Endothelial cell (in vitro differentiated cells): ENCODE measurements at regions not wholly inside any gene's neighbourhood (a gene's known extent, or its start where the extent isn't known, plus 50 kb on each side); places are given as distances from the start of the nearest gene placed in this dataset.

Source experiments
- DNase-seq: peaks from one replicate; pipeline ENCODE4 v3.0.0; 2021; ENCODE audit warnings: low spot score
- H3K27ac Mint-ChIP-seq: one replicate; pipeline ENCODE4 v1.8.0; 2021; ENCODE audit warnings: mixed read lengths, inconsistent platforms; ENCODE audit not compliant: unreplicated experiment
- H3K27me3 Mint-ChIP-seq: one replicate; pipeline ENCODE4 v1.8.0; 2021; ENCODE audit warnings: mild to moderate bottlenecking, moderate library complexity, mixed read lengths, inconsistent platforms; ENCODE audit not compliant: unreplicated experiment
- H3K36me3 Mint-ChIP-seq: one replicate; pipeline ENCODE4 v1.8.0; 2021; ENCODE audit warnings: mild to moderate bottlenecking, low read depth, mixed read lengths, inconsistent platforms; ENCODE audit not compliant: unreplicated experiment
- H3K4me1 Mint-ChIP-seq: one replicate; pipeline ENCODE4 v1.8.0; 2021; ENCODE audit warnings: mild to moderate bottlenecking, mixed read lengths, inconsistent platforms; ENCODE audit not compliant: unreplicated experiment
- H3K4me3 Mint-ChIP-seq: one replicate; pipeline ENCODE4 v1.8.0; 2021; ENCODE audit warnings: mild to moderate bottlenecking, mixed read lengths, inconsistent platforms; ENCODE audit not compliant: unreplicated experiment
- H3K9me3 Mint-ChIP-seq: one replicate; pipeline ENCODE4 v1.8.0; 2021; ENCODE audit warnings: mixed read lengths, inconsistent platforms; ENCODE audit not compliant: unreplicated experiment
- TF ChIP-seq, protein P1 (sequence below): fragments of 200-600 bp; sonication (generic); IDR thresholded peaks from one replicate; pipeline ENCODE4 v1.5.0; 2021; ENCODE audit warnings: antibody characterized with exemption; ENCODE audit not compliant: unreplicated experiment

DNA sequence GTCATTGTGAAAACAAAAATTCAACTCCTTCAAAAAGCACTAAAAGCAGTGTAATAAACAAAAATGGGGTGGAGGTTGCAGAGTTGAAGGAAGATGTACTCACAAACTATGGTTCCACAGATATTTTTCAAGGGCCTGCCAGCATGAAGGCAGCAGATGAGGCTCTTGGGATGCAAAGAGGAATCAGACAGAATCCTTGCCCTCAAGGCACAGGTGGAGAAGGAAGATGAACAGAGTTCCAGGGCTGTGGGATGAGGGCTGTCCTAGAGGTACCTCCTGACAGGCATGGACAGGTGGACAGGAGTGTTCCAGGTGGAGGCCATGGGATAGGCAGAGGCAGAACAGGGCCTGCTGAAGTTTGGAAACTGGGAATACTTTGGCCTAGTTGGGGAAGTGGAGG, 140.5 kb upstream of the ANKH start:
- Mint-ChIP-seq H3K36me3 (peaks cover 1% of the 10 kb centered on the region), H3K4me3 (no peak overlapping the region), H3K9me3 (no peaks in the 10 kb centered on the region), H3K4me1 (peaks cover 4% of the 10 kb centered on the region), H3K27ac (no peak overlapping the region), H3K27me3 (peaks cover 6% of the 10 kb centered on the region)
- TF ChIP-seq, protein P1, sequence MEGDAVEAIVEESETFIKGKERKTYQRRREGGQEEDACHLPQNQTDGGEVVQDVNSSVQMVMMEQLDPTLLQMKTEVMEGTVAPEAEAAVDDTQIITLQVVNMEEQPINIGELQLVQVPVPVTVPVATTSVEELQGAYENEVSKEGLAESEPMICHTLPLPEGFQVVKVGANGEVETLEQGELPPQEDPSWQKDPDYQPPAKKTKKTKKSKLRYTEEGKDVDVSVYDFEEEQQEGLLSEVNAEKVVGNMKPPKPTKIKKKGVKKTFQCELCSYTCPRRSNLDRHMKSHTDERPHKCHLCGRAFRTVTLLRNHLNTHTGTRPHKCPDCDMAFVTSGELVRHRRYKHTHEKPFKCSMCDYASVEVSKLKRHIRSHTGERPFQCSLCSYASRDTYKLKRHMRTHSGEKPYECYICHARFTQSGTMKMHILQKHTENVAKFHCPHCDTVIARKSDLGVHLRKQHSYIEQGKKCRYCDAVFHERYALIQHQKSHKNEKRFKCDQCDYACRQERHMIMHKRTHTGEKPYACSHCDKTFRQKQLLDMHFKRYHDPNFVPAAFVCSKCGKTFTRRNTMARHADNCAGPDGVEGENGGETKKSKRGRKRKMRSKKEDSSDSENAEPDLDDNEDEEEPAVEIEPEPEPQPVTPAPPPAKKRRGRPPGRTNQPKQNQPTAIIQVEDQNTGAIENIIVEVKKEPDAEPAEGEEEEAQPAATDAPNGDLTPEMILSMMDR = no peak
- no peak for DNase-seq

DNA sequence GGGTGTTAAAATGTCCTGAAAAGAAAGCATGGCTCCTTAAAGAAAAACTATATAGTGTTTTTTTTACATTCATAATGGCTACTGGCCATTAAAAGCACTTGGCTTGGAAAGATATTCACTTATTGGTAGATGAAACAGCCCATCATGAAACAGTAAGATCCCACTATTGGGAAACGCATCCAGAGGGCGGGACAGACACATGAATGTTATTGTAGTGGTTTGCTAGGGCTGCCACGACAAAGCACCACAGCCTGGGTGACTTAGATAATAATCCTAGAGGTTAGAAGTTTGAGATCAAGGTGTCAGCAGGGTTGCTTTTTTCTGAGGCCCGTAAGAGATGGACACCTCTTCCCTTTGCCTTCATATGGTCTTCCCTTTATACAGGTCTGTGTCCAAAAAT, 139.4 kb upstream of the ANKH start:
- Mint-ChIP-seq H3K27ac (no peak overlapping the region), H3K4me1 (peaks cover 4% of the 10 kb centered on the region), H3K9me3 (no peaks in the 10 kb centered on the region), H3K27me3 (peaks cover 6% of the 10 kb centered on the region), H3K36me3 (no peaks in the 10 kb centered on the region), H3K4me3 (no peak overlapping the region)
- TF ChIP-seq, protein P1 = no peak
- DNase-seq = no peak

DNA sequence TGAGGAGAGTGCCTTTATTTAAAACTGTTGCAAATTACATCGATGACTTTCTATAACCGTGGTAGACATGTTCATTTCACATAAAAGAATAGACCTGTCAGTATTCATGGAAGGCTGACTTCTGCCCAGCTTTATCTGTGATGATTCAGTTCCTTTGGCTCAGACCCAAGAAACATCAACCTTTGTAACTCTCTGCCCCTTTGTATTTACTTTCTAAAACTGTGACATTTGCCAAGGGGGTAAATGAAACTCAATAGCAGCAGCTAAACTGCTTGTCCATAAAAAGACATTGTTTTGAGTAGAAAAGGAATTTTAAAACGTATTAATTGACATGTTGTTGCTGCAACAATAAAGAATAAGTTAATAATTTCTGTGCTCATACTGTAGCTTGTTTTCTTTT, 137.8 kb upstream of the ANKH start:
- no peaks in the 10 kb centered on the region for H3K9me3 Mint-ChIP-seq
- peaks cover 6% of the 10 kb centered on the region for H3K27me3 Mint-ChIP-seq
- H3K27ac Mint-ChIP-seq = no peak overlapping the region
- DNase-seq = no peak
- no peak overlapping the region for H3K4me3 Mint-ChIP-seq
- no peaks in the 10 kb centered on the region for H3K36me3 Mint-ChIP-seq
- TF ChIP-seq, protein P1 = no peak
- H3K4me1 Mint-ChIP-seq = peaks cover under 1% of the 10 kb centered on the region

DNA sequence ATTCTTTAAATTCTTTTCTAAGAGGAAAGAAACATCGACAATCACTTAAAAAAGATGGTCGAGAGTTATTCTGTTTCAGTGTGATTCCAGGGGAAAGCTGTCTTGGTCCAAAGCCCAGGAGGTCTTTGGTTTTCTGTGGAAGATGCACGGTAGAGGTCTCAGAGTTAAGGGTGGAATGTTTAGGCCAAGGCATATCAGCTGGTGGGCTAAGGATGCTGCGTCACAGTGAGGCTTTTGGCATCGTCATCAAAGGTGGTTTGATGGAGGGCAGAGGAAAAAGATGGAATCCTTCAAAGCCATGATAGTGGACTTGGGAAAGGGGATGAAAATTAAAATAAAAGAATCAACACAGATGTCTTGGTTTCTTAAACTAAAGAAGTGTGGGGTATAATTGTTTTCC, 137.3 kb upstream of the ANKH start:
- H3K36me3 Mint-ChIP-seq = no peaks in the 10 kb centered on the region
- H3K27me3 Mint-ChIP-seq = peaks cover 6% of the 10 kb centered on the region
- no peak for DNase-seq
- no peaks in the 10 kb centered on the region for H3K9me3 Mint-ChIP-seq
- TF ChIP-seq, protein P1 = no peak
- no peak overlapping the region for H3K27ac Mint-ChIP-seq
- H3K4me1 Mint-ChIP-seq = no peaks in the 10 kb centered on the region
- no peak overlapping the region for H3K4me3 Mint-ChIP-seq

DNA sequence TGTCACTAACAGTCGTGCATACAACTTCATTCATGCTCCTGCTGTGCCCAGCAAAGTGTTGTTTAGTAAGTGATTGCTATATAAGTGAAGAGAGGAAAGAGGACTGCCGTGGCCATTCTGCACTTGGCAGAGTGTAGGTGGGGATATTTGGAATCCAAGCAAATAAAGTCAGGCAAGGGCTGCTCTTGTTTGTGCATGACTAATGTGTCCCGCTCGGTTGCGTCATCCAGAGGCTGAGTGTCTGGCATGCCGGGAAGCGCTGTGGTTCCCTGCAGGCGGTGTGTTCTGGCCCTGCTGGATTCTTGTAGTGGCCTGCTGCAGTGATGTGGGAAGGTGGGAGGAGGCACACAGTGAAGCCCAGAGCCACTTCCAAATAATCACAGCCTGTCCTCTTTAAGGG, 136.9 kb upstream of the ANKH start:
- Mint-ChIP-seq H3K27me3 (peaks cover 6% of the 10 kb centered on the region), H3K4me3 (no peak overlapping the region), H3K27ac (no peak overlapping the region), H3K9me3 (no peaks in the 10 kb centered on the region), H3K4me1 (no peaks in the 10 kb centered on the region), H3K36me3 (no peaks in the 10 kb centered on the region)
- TF ChIP-seq, protein P1 = no peak
- no peak for DNase-seq
